KMS-11 (cell line): ENCODE measurements at regions not wholly inside any gene's neighbourhood (a gene's known extent, or its start where the extent isn't known, plus 50 kb on each side); places are given as distances from the start of the nearest gene placed in this dataset.

ENCODE experiments used
- H2AFZ ChIP-seq: fragments of 200-600 bp; sonication (generic); 2 replicates; pipeline ENCODE4 v1.6.1; 2016; ENCODE audit warnings: antibody characterized with exemption, mixed run types, low read depth
- H3K27ac ChIP-seq: fragments of 200-600 bp; sonication (generic); 2 replicates; pipeline ENCODE4 v1.6.1; 2016; ENCODE audit warnings: mild to moderate bottlenecking, mixed run types
- H3K27me3 ChIP-seq: fragments of 200-600 bp; sonication (generic); 2 replicates; pipeline ENCODE4 v1.6.1; 2017; ENCODE audit warnings: mild to moderate bottlenecking, low read depth, mixed run types, moderate library complexity; ENCODE audit not compliant: insufficient read depth
- H3K36me3 ChIP-seq: fragments of 200-600 bp; sonication (generic); 2 replicates; pipeline ENCODE4 v1.6.1; 2017; ENCODE audit warnings: mild to moderate bottlenecking, mixed run types; ENCODE audit not compliant: insufficient read depth
- H3K4me1 ChIP-seq: fragments of 200-600 bp; sonication (generic); 2 replicates; pipeline ENCODE4 v1.6.1; 2016; ENCODE audit warnings: mild to moderate bottlenecking, low read depth, mixed run types; ENCODE audit not compliant: poor library complexity, severe bottlenecking
- H3K4me2 ChIP-seq: fragments of 200-600 bp; sonication (generic); 2 replicates; pipeline ENCODE4 v1.7.0; 2016; ENCODE audit warnings: mild to moderate bottlenecking, mixed run types
- H3K4me3 ChIP-seq: fragments of 200-600 bp; sonication (generic); IDR thresholded peaks from 2 replicates; pipeline ENCODE4 v1.6.1; 2017; ENCODE audit warnings: low read depth, low read length, mixed read lengths; ENCODE audit not compliant: insufficient read depth
- H3K79me2 ChIP-seq: fragments of 200-600 bp; sonication (generic); 2 replicates; pipeline ENCODE4 v1.6.1; 2016; ENCODE audit warnings: low read depth, mixed run types; ENCODE audit not compliant: insufficient read depth
- H3K9ac ChIP-seq: fragments of 200-600 bp; sonication (generic); 2 replicates; pipeline ENCODE4 v1.6.1; 2016; ENCODE audit warnings: mild to moderate bottlenecking, mixed run types
- H4K20me1 ChIP-seq: fragments of 200-600 bp; sonication (generic); 2 replicates; pipeline ENCODE4 v1.6.1; 2016; ENCODE audit warnings: mild to moderate bottlenecking, mixed run types; ENCODE audit not compliant: insufficient read depth
- CTCF ChIP-seq: fragments of 200-600 bp; sonication (generic); conservative IDR thresholded peaks from 2 replicates; pipeline ENCODE4 v1.6.1; 2017; ENCODE audit warnings: low read depth, mild to moderate bottlenecking, antibody characterized with exemption, low read length, moderate library complexity, mixed read lengths

- Histone ChIP-seq H3K9ac (no peak overlapping the region), H3K27me3 (no peaks in the 10 kb centered on the region; the same call in 1 of the 2 replicates), H3K27ac (no peak overlapping the region), H3K79me2 (no peaks in the 10 kb centered on the region), H2AFZ (no peak overlapping the region), H3K4me3 (no peak overlapping the region), H3K4me1 (no peaks in the 10 kb centered on the region), H3K4me2 (no peak overlapping the region), H4K20me1 (no peaks in the 10 kb centered on the region), H3K36me3 (no peaks in the 10 kb centered on the region)
- TF ChIP-seq CTCF: no peak
Measured at GRCh38 chr22:48207919-48208535, 1445.6 kb downstream of the TBC1D22A start.

GRCh38 chr22:48205790-48206189 is 1443.3 kb downstream of the TBC1D22A start:
- no peak for TF ChIP-seq CTCF
- no peaks in the 10 kb centered on the region for H3K79me2 ChIP-seq
- H4K20me1 ChIP-seq: no peaks in the 10 kb centered on the region
- no peaks in the 10 kb centered on the region for H3K4me1 ChIP-seq
- H3K27me3 ChIP-seq: no peaks in the 10 kb centered on the region; the same call in 1 of the 2 replicates
- H3K27ac ChIP-seq: no peak overlapping the region
- H3K9ac ChIP-seq: no peak overlapping the region
- no peak overlapping the region for H2AFZ ChIP-seq
- H3K36me3 ChIP-seq: no peaks in the 10 kb centered on the region
- H3K4me2 ChIP-seq: no peak overlapping the region
- no peak overlapping the region for H3K4me3 ChIP-seq

GRCh38 chr22:48205161-48205560 is 1442.7 kb downstream of the TBC1D22A start:
- H3K4me3 ChIP-seq: no peak overlapping the region
- H3K27ac ChIP-seq: no peak overlapping the region
- no peak overlapping the region for H3K9ac ChIP-seq
- no peak overlapping the region for H2AFZ ChIP-seq
- H3K36me3 ChIP-seq: no peaks in the 10 kb centered on the region
- H3K79me2 ChIP-seq: no peaks in the 10 kb centered on the region
- no peaks in the 10 kb centered on the region; the same call in 1 of the 2 replicates for H3K27me3 ChIP-seq
- no peak for TF ChIP-seq CTCF
- H3K4me1 ChIP-seq: no peaks in the 10 kb centered on the region
- H3K4me2 ChIP-seq: no peak overlapping the region
- no peaks in the 10 kb centered on the region for H4K20me1 ChIP-seq

- Histone ChIP-seq H3K79me2 (no peaks in the 10 kb centered on the region), H3K27ac (no peak overlapping the region), H4K20me1 (no peaks in the 10 kb centered on the region), H3K27me3 (no peaks in the 10 kb centered on the region; the same call in 1 of the 2 replicates), H3K4me1 (no peaks in the 10 kb centered on the region), H3K4me2 (no peak overlapping the region), H3K36me3 (no peaks in the 10 kb centered on the region), H2AFZ (no peak overlapping the region), H3K9ac (no peak overlapping the region), H3K4me3 (no peak overlapping the region)
- TF ChIP-seq CTCF: no peak
Measured at GRCh38 chr22:48204296-48204695, 1441.8 kb downstream of the TBC1D22A start.
